CD4-positive, alpha-beta T cell treated with Interleukin-17A for 4 hours (primary cell): ENCODE measurements at regions not wholly inside any gene's neighbourhood (a gene's known extent, or its start where the extent isn't known, plus 50 kb on each side); places are given as distances from the start of the nearest gene placed in this dataset.
"Not testable (repeated sequence)": the region's sequence is repeated elsewhere in the genome, so short reads cannot be mapped to it uniquely, and the experiment has no call there.

Experiments used
- DNase-seq: peaks from one replicate; pipeline ENCODE4 v3.0.0-alpha.2; 2020; ENCODE audit warnings: mixed read lengths

- DNase-seq: no peak
Measured at GRCh38 chr1:238628110-238628509, 737.4 kb upstream of the ZP4 start.

- no peak for DNase-seq
Measured at GRCh38 chr1:238624776-238625175, 734.1 kb upstream of the ZP4 start.

- no peak for DNase-seq
Measured at GRCh38 chr1:238621405-238621804, 730.7 kb upstream of the ZP4 start.

- no peak for DNase-seq
Measured at GRCh38 chr1:238619652-238620051, 728.9 kb upstream of the ZP4 start.

- no peak for DNase-seq
Measured at GRCh38 chr1:238611406-238611805, 720.7 kb upstream of the ZP4 start.

GRCh38 chr1:238608144-238608543 lies 717.4 kb upstream of the ZP4 start:
- no peak for DNase-seq

GRCh38 chr1:238606896-238607295 lies 716.2 kb upstream of the ZP4 start:
- DNase-seq: no peak

GRCh38 chr1:238606457-238606856 lies 715.7 kb upstream of the ZP4 start:
- DNase-seq: no peak

GRCh38 chr1:238604357-238604756 lies 713.6 kb upstream of the ZP4 start:
- DNase-seq: no peak

GRCh38 chr1:238601604-238602003 lies 710.9 kb upstream of the ZP4 start:
- not testable (repeated sequence) for DNase-seq

- DNase-seq: no peak
Measured at GRCh38 chr1:238596703-238597102, 706.0 kb upstream of the ZP4 start.

- DNase-seq: no peak
Measured at GRCh38 chr1:238592621-238593020, 701.9 kb upstream of the ZP4 start.

GRCh38 chr1:238589843-238590435 lies 699.2 kb upstream of the ZP4 start:
- DNase-seq: no peak

GRCh38 chr1:238582816-238583215 lies 692.1 kb upstream of the ZP4 start:
- no peak for DNase-seq

GRCh38 chr1:238581332-238581731 lies 690.6 kb upstream of the ZP4 start:
- no peak for DNase-seq

GRCh38 chr1:238568735-238569134 lies 678.0 kb upstream of the ZP4 start:
- DNase-seq: no peak

- no peak for DNase-seq
Measured at GRCh38 chr1:238562341-238562740, 671.6 kb upstream of the ZP4 start.

GRCh38 chr1:238558746-238559145 lies 668.0 kb upstream of the ZP4 start:
- DNase-seq: no peak

GRCh38 chr1:238558156-238558555 lies 667.4 kb upstream of the ZP4 start:
- DNase-seq: no peak

GRCh38 chr1:238552271-238552670 lies 661.5 kb upstream of the ZP4 start:
- no peak for DNase-seq

GRCh38 chr1:238549137-238549536 lies 658.4 kb upstream of the ZP4 start:
- no peak for DNase-seq

- no peak for DNase-seq
Measured at GRCh38 chr1:238546118-238546517, 655.4 kb upstream of the ZP4 start.

GRCh38 chr1:238537641-238538040 lies 646.9 kb upstream of the ZP4 start:
- no peak for DNase-seq

- no peak for DNase-seq
Measured at GRCh38 chr1:238530209-238530851, 639.6 kb upstream of the ZP4 start.

GRCh38 chr1:238517711-238518110 lies 627.0 kb upstream of the ZP4 start:
- DNase-seq: no peak
